Globus pallidus (tissue), 1 donor: ENCODE measurements at regions not wholly inside any gene's neighbourhood (a gene's known extent, or its start where the extent isn't known, plus 50 kb on each side); places are given as distances from the start of the nearest gene placed in this dataset.
"Not testable (repeated sequence)": the region's sequence is repeated elsewhere in the genome, so short reads cannot be mapped to it uniquely, and the experiment has no call there.

Experiments used
- DNase-seq: peaks from one replicate; pipeline ENCODE4 v3.0.0-alpha.2; 2015; ENCODE audit warnings: low spot score

DNA sequence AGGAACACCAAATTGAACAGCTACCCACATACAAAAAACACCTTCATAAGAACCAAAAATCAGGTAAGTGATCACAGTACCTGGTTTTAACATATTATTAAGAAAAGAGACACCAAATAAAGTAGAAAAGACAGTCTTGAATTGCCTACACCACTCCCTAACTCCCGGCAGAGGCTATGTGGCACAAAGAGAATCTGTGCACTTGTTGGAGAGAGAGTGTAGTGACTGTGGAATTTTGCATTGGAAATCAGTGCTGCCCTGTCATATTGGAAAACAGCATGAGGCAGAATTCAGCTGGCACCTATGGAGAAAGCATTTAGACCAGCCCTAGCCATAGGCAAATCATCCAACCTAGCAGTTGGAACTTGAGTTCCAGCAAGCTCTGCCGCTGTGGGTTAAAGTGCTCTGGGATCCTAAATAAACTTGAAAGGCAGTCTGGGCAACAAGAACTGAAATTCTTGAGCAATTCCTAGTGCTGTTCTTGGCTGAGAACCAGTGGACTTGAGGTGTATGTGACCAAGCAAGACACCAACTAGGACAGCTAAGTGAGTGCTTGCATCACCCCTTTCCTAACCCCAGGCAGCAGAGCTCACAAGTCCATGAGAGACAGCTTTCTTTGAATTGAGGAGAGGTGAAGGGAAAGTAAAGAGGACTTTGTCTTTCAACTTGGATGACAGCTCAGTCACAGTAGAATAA is 969.6 kb upstream of the ALCAM start:
- DNase-seq = peak; percentile 18

DNA sequence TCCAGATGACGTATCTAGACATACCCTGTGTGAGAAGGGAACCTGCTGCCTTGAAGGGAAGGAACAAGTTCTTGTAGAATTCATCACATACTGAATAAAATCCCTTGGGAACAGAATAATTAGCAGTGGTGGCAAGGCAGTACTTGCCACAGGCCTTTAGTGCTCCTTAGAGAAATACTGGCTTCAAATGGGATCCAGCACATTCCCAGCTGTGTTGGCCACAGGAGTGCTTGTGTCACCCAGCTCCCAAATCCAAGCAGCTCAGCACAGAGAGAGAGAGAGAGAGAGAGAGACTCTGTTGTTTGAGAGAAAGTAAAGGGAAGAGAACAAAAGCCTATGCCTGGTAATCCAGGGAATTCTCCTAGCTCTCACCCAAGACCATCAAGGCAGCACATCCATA is 969.0 kb upstream of the ALCAM start:
- no peak for DNase-seq

DNA sequence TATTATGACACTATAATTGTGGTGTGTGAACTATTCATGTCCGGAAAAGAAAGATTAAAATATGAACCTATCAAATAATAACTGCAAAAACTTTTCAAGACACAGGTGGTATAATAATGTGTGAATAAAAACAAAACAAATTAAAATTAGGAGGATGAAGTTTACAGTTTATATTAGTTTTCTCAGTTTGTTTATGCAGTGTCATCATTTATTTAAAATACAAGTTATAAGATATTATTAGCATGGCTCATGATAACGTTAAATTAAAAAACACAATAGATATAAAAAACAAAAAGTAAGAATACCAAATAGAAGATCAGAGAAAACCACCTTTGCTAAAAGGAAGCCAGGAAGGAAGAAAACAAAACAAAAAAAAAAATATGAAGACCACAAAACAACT is 963.8 kb upstream of the ALCAM start:
- no peak for DNase-seq

DNA sequence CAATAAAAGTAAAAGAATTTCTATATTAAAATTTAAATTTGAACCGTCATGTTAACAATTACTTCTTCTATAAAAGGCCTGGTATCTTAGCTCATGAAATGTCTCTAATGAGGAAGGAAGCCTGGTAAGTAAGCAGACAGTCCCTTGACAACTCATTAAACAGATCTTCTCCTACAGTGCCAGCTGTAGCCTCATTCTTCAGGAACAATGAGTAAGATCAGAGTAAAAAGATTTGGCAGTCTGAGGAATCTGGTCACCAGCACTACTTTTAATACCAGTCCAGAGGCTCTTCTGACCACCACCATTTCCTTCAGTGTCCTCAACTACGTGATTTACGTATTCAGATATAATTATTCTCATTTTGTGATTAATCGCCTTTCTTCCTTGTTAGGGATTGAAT is 955.0 kb upstream of the ALCAM start:
- no peak for DNase-seq

DNA sequence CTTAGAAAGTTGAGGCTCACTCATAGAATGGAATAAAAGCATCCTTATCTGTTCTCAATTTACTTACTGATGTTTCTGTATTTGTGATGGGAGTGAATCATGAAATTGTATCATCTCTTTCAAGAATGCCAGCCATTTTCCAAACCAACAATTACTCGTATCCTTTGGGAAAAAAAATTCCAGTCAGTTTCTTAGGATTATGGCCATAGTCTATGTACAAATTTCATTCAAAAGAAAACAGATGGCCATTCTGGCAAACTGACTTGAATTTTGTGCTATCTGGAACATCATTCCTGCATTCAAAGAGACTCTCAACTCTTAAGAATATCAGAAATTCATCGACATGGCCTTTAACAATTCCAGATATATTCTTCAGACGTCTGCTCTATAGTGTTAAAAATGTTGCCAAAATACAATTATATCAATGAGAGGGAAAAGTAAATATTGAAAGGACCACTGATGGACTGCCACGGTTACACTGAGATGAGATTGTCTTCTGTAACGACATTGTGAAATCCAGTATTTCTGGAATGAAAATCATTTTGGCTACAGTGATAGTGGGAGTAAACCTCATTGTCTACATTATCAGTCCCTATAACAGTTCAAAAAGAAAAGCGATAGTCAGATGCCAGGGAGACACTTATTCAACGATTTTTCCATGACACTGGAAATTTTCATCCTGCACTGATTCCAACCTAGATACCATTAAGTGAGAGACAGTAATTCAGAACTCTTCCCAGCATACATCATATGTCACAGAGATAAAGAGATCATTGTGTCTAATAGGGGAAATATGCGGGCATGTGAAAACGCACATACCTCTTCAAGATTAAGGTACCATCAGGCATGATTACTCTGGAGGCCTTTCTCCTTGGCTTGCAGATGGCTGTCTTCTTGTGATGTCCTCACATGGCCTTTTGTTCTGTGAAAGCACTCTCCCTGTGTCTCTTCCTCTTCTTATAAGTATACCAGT is 953.8 kb upstream of the ALCAM start:
- DNase-seq = no peak

DNA sequence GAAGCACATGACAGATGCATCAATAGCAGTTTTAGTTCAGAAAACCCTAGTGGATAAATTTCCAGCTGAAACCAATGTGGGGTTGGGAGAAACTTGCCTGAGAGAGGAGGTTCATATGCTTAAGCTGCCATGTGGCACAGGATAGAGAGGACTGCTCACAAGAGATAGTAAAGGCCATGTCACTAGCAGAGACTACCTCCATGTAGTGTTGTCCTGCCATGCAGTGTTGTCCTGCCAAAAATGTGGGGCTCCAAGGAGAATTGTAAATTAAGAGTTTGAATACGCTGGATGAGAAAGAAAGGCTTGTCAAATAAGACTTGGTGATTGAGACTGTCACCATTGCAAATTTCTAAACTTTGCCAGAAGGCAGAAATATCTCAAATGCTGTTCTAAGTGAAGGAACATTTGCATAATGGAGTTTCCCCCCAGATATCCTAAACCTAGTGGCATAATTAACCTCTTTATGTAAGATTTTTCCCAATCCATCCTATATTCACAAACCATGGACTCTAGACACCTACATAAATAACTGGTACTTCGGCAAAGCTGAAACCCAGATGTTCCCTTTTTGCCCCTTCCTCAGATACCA is 938.3 kb upstream of the ALCAM start:
- no peak for DNase-seq

DNA sequence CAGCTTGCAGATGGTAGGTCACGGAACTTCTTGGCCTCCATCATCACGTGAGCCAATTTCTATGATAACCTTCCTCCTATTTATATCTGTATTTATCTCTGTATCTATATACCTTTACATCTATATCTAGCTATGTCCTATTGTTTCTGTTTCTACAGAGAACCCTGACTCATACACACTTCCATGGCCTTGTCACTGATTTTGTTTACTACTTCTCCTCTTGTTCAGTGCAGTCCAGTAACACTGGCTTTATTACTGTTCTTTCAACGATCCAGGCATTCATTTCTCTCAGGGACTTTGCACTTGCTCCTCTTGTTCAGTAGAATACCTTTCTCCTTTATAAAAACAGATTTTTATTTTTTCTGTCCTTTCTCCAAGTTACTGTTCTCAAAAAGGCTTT is 937.0 kb upstream of the ALCAM start:
- DNase-seq = no peak

DNA sequence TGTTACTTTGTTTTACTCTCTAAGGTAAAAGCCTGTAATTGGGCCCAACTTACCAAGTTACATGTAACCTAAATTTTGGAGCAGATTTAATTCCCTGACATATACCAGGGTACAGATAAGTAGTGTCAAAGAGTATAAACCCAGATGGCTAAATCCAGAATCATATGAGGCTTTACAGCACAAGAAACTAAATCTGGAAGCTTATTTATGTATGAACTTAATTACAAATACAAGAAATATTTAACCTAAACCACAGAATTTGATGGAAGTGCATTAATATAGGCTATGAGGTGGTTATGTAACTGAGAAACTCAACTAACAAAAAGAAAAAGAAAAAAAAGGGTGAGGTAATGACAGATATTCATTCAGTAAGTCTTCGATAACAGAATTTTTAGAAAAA is 930.2 kb upstream of the ALCAM start:
- DNase-seq = peak; percentile 24

DNA sequence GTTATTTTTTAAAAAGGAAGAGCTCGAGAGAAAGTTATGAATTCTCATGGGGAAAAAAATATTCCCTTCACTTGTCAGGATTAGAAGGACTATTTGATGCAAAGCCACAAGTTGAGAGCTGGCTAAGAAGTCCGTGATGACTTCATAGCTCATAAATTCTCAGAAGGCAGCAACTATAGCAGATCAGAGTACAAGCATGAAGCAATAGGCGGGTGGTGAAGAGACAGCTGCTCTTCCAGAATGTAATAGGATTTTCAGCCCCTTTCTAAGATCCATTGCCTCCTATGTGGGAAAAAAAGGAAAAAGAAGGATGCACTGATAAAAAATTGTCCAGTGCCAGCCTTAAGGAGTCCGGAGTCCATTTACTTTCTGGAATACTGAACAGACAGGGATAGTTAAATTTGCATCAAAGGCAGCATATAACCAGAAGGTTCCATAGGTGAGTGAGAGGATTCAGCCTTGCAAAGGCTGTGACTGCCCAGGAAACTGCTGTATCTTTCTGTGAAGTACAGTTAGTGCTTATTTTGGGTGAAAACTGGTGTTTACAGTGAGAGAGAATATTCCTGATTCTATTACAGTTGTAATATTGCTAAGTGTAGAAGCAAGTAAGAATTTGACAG is 929.5 kb upstream of the ALCAM start:
- peak; percentile 81 for DNase-seq

DNA sequence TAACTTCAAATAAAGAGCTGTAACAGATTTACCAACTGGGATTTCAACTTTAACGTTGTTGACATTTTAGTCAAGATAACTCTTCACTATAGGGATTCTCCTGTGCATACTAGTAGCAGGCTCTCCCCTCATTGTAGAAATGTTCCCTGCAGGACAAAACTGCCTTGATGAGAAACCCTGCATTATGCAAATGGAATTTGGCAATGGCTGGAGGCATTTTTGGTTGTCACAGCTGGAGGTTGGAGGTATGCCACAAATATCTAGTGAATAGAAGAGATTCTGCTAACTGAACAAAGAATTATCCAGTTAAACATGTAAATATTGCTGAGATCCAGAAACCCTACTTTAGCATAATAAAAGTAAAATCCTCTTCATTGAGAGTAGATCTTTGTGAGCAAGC is 928.8 kb upstream of the ALCAM start:
- DNase-seq = peak; percentile 93

DNA sequence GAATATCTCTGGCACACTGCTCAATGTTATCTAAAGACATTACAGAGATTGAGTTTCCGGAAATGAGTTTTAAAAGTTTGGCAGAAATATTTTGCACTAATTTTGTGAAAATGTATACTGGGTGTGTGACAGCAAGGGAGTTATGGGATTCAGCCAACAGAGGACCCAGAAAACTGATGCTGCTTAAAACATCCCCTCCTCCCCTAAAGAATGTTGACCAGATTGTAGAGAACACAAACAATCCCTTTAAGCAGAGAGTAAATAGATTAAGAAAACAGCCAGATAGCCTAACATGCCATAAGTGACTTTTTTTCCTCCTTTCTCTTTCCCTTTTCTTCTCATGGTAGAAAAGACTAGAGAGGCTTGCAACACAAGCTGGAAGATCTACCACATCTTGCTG is 928.0 kb upstream of the ALCAM start:
- DNase-seq = no peak

DNA sequence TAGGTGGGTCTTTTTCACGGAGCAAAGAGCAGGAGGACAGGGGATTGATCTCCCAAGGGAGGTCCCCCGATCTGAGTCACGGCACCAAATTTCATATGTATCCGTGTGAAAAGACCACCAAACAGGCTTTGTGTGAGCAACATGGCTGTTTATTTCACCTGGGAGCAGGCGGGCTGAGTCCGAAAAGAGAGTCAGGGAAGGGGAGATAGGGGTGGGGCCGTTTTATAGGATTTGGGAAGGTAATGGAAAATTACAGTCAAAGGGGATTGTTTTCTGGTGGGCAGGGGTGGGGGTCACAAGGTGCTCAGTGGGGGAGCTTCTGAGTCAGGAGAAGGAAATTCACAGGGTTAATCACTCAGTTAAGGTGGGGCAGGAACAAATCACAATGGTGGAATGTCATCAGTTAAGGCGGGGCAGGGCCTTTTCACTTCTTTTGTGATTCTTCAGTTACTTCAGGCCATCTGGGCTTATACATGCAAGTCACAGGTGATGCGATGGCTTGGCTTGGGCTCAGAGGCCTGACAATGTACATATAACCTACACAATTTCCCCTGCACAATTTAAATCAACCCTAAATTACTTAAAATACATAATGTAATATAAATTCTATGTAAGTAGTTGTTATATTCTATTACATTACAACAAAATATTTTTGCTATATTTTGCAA is 921.3 kb upstream of the ALCAM start:
- DNase-seq = not testable (repeated sequence)

DNA sequence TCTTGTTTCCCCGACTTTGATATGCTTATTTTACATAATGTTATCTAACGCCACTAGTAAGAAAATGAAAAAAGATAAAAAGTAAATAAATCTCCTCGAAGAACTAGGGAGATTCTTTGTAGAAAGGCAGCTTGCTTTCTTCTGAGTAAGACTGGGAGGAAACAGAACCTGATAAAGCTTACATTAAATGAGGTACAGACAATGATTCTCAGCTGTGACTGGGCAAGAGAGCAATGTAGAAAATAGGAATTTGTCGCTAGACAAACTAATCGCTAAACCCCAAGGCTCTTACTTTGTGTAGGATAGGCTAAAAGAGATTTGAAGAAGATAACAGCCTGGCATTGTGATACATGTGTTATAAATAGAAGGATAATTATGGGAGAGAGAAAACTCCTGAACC is 919.0 kb upstream of the ALCAM start:
- DNase-seq = no peak

DNA sequence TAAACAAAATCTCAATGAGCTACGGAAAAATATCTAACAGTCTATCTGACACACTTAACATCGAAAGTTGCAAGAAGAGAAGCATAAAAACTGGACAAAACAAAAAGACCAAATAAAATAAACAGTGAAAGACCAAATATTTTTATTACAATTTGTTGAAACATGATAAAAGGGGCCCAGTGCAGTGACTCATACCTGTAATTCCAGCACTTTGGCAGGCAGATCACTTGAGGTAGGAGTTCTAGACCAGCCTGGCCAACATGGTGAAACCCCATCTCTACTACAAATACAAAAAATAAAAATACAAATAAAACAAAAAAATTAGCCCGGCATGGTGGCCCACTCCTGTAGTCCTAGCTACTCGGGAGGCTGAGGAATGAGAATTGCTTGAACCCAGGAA is 914.0 kb upstream of the ALCAM start:
- no peak for DNase-seq

DNA sequence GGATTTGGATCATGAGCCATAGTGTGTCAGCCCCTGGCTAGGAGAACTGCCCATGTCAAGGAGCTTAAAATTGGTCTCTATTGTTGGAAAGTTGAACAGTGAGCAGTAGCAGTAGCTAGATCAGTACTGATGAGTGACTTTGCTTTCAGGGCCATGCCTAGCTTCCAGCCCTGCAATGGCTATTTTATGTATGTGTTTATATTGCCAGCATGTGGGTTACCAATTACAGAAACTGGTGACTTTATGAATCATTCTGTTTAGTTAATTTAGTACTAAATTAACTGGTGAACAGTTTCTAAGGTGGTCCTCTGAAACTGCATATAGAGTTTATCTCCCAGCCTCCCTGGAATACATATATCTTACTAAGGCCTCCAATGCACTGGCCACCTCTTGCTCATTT is 908.1 kb upstream of the ALCAM start:
- DNase-seq = no peak

DNA sequence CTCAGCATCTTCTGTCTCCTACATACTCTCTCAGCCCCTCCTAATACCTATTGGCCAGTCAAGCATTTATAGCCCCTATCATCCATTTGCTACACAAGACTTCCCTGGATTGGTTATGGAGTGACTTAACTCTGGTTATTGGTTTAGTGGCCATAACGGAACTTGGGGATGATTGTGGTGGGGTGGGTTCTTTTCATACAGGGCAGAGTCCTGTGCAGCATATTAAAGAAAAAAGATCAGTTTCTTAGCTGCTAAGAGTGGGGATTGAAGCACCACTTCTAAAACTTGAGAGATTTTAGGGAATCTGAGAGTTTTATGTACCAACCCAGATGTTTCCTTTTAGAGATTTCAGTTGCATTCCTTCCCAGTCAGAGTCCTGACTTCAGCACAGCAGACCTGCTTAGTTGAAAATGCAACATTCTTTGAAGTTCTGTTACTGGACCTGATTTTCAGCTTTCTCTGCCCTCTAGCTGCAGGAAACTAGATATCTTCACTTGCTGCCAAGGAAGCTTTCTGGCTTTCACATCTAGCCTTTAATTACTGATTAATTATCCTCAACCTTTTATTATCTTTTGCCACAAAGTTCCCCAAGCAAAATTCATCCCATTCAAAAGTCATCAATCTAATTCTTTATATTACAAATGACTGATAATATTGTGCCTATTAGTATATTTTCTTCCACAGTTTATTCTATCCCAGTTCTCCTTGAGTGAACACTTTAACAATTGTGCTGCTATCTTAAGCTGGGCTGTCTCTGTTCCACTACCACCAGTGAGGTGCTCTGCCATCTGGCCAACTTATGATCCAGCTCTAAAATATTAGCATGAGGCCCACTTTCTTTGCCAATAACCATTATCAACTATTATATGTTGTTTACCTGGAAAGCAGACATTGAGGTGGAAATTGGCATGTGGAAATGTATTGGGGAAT is 906.0 kb upstream of the ALCAM start:
- DNase-seq = peak; percentile 77

DNA sequence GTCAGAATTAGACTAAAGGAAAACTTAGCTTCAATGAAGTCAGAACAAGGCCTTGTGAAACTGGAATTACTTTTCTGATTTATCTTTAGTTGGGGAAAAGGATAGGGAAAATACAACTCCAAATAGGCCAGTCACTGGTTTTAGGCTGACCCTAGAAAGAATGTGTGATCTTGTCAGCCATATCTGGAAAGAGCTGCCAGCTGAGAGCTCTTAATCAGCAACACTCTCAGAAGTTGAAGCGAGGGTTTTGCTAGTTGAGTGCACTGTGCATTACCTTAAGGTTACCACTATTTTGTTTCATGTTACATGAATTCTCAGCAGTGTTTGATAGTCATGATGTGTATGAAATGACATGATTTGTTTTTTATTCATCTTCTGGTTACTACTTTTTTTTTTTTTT is 905.3 kb upstream of the ALCAM start:
- DNase-seq = no peak

DNA sequence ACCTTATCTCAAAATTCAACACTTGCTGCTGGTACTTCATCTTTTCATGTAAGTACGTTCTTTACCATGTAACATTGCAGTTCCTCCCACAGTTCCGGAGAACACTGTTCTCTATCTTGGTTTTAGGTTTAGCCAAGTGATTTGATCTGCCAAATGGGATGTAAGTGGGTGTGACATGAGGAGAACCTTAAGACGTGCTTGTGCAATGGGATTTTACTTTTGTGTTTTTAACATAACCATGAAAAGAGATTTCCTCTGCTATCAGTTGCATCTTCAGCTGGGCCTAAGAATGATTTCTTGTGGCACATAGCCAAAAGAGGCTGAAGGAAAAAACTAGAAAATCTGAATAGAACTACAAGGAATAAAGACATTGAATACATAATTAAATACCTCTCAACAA is 894.5 kb upstream of the ALCAM start:
- no peak for DNase-seq

DNA sequence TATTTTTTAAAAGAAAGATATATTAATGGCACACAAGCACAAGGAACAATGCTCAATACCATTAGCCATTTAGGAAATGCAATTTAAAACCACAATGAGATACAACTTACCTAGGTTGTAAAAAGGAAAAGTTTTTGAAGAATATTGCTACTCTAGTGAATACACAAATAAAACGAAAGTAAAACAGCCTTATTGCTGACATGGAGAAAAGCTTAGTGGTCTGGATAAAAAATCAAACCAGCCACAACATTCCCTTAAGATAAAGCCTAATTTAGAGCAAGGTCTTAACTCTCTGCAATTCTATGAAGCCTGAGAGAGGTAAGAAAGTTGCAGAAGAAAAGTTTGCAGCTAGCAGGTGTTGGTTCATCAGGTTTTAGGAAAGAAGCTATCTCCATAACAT is 892.7 kb upstream of the ALCAM start:
- no peak for DNase-seq

DNA sequence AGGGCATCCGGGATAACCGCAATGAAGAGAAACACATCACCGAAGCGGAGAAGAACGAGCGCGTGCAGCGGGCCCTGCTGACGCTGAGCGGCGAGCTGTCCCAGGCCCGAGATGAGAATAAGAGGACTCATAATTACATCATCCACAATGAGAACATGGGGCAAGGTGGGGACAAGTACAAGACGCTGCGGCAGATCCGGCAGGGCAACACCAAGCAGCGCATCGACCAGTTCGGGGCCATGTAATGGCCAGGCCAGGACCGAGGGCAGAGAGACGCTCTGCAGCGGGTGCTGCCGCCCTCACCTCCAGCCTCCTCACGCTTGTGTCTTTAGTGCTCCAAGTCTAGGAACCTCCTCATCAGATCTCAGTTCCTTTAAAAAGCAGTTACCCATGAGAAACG is 863.7 kb upstream of the ALCAM start:
- DNase-seq = no peak
